Breast epithelium (tissue), 4 donors: ENCODE measurements at regions not wholly inside any gene's neighbourhood (a gene's known extent, or its start where the extent isn't known, plus 50 kb on each side); places are given as distances from the start of the nearest gene placed in this dataset.
A peak's percentile ranks its signal among the peaks of the same experiment; 100 is the strongest.
"Not testable (repeated sequence)": the region's sequence is repeated elsewhere in the genome, so short reads cannot be mapped to it uniquely, and the experiment has no call there.

Experiments
- DNase-seq, 2 donors: peaks; one replicate each; pipeline ENCODE4 v3.0.0-alpha.2; 2019; ENCODE audit warnings: low spot score in 2 of 2
- H3K27ac ChIP-seq, 2 donors: fragments of 200-600 bp; sonication (generic) in 1 of 2; one replicate each; pipeline ENCODE4 v1.5.1; 2016 to 2019; ENCODE audit warnings: mild to moderate bottlenecking in 1 of 2
- H3K27me3 ChIP-seq, 2 donors: fragments of 200-600 bp; sonication (generic) in 1 of 2; one replicate each; pipeline versions ENCODE4 v1.5.1 to v1.6.0; 2017 to 2019; ENCODE audit warnings: control low read depth in 1 of 2, mild to moderate bottlenecking in 1 of 2
- H3K36me3 ChIP-seq: fragments of 200-600 bp; one replicate; pipeline ENCODE4 v1.5.1; 2019
- H3K4me1 ChIP-seq, 2 donors: fragments of 200-600 bp; sonication (generic); one replicate each; pipeline ENCODE4 v1.5.1; 2016 to 2019; ENCODE audit warnings: control low read depth in 1 of 2
- H3K4me3 ChIP-seq, 3 donors: fragments of 200-600 bp; sonication (generic); 1 replicate in 2 of 3; 2 replicates in 1 of 3; pipeline ENCODE4 v1.5.1; 2016 to 2019; ENCODE audit warnings: mild to moderate bottlenecking in 3 of 3, moderate library complexity in 2 of 3
- H3K9me3 ChIP-seq, 2 donors: fragments of 200-600 bp; sonication (generic) in 1 of 2; one replicate each; pipeline ENCODE4 v1.5.1; 2016 to 2019; ENCODE audit warnings: control low read depth in 1 of 2
- POLR2A ChIP-seq: fragments of 450-650 bp; IDR thresholded peaks from one replicate; pipeline ENCODE4 v1.6.1; 2016; ENCODE audit warnings: antibody characterized with exemption, mild to moderate bottlenecking, moderate library complexity
- POLR2AphosphoS5 ChIP-seq, 3 donors: sonication (generic); formaldehyde crosslinking; IDR thresholded peaks; one replicate each; pipeline ENCODE4 v1.6.1; 2017; ENCODE audit warnings: antibody characterized with exemption in 3 of 3
- intact Hi-C: fragments of 100-400 bp; cut with DNase I; formaldehyde crosslinking; loops from one replicate; pipeline ENCODE4 v1.15.1; 2023; ENCODE audit warnings: low total_unique reads
- TF ChIP-seq, protein P1 (sequence below), 3 donors: fragments of 450-650 bp; IDR thresholded peaks; one replicate each; pipeline ENCODE4 v1.5.1; 2016 to 2017; ENCODE audit warnings: antibody characterized with exemption in 3 of 3, mild to moderate bottlenecking in 3 of 3, moderate library complexity in 3 of 3

- H3K4me1 ChIP-seq = no peaks in the 10 kb centered on the region
- intact Hi-C loops = no loop called here
- no peak for DNase-seq
- H3K27ac ChIP-seq = peak overlapping the region in 1 of 2 donors; percentile 46
- no peak for TF ChIP-seq POLR2A
- TF ChIP-seq POLR2AphosphoS5 (IDR thresholded peaks at IDR 0.05) = no peak
- TF ChIP-seq, protein P1, sequence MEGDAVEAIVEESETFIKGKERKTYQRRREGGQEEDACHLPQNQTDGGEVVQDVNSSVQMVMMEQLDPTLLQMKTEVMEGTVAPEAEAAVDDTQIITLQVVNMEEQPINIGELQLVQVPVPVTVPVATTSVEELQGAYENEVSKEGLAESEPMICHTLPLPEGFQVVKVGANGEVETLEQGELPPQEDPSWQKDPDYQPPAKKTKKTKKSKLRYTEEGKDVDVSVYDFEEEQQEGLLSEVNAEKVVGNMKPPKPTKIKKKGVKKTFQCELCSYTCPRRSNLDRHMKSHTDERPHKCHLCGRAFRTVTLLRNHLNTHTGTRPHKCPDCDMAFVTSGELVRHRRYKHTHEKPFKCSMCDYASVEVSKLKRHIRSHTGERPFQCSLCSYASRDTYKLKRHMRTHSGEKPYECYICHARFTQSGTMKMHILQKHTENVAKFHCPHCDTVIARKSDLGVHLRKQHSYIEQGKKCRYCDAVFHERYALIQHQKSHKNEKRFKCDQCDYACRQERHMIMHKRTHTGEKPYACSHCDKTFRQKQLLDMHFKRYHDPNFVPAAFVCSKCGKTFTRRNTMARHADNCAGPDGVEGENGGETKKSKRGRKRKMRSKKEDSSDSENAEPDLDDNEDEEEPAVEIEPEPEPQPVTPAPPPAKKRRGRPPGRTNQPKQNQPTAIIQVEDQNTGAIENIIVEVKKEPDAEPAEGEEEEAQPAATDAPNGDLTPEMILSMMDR (IDR thresholded peaks at IDR 0.05) = no peak
- no peaks in the 10 kb centered on the region for H3K9me3 ChIP-seq
- H3K4me3 ChIP-seq = no peak overlapping the region
- no peaks in the 10 kb centered on the region for H3K27me3 ChIP-seq
- no peaks in the 10 kb centered on the region for H3K36me3 ChIP-seq
Observed at GRCh38 chr9:81829195-81829882, 98.9 kb upstream of the SPATA31D4 start.

GRCh38 chr9:81830431-81830830 is 97.8 kb upstream of the SPATA31D4 start:
- H3K9me3 ChIP-seq, H3K27ac ChIP-seq, H3K4me3 ChIP-seq, H3K36me3 ChIP-seq, intact Hi-C loops, DNase-seq, H3K27me3 ChIP-seq, H3K4me1 ChIP-seq: not testable (repeated sequence)

DNA sequence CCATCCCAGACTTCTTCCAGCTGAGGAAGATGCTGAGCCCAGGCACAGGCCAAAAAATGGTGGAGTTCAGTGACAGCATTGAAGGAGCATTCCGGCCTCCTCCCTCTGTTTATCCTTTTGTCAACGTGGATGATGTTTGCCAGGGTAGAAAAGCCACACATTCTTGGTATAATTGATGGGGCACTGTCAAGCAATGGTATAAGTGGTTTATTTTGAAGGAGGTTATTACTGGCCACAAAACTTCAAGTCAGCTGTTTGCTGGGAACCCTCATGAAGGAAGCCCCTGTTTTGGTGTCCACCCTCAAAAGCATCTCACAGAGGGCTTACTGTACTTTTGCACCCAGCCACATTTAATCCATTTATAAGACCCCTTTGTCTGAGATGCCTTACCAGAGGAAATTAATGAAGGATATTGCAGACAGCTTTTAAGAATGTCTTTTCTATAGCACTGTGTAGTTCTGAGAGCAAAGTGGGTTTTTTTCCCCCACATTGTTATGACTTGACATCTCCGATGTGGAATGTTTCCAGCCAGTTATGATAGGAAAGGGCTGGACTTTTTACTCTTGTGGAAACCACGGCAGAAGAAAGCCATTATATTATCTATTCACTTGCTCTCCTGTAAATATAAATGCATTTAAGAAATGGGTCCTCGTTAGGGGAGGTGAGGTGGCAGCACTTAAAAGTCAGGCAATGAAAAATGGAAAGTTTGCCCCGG is 95.5 kb upstream of the SPATA31D4 start:
- Histone ChIP-seq H3K9me3 (no peaks in the 10 kb centered on the region), H3K27ac (no peak overlapping the region), H3K4me3 (no peak overlapping the region), H3K36me3 (no peaks in the 10 kb centered on the region), H3K27me3 (no peaks in the 10 kb centered on the region), H3K4me1 (no peaks in the 10 kb centered on the region)
- DNase-seq = no peak
- TF ChIP-seq, protein P1 (IDR thresholded peaks at IDR 0.05) = no peak
- TF ChIP-seq POLR2A = no peak
- no peak for TF ChIP-seq POLR2AphosphoS5 (IDR thresholded peaks at IDR 0.05)
- intact Hi-C loops = no loop called here

DNA sequence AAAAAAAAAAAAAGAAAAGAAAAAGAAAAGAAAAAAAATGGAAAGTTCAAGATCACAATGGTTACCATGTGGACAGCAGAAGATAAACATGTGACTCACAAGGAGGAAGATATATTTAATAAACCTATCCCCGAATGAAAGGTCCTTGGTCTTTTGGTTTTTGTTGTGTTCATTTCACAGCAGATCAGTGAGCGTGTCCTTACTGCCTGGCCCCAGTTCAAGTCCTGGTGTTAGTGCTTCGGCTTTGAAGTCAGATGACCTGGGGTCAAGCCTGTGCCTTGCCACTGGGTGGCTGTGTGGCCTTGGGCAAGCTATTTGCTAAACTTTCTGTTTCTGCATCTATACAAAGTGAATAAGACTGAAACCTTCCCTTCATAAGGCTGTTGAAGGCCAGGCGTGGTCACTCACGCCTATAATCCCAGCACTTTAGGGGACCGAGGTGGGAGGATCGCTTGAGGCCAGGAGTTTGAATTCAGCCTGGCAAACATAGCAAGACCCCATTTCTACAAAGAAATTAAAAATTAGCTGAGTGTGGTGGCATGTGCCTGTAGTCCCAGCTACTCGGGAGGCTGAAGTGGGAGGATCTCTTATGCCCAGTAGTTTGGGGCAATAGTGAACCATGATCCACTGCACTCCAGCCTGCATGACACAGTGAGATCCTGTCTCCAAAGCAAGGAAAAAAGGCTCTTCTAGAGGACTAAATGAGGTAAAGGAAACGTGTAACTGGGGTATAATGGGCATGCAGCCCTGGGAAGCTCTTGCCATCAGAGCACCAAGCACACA is 94.5 kb upstream of the SPATA31D4 start:
- H3K36me3 ChIP-seq = no peaks in the 10 kb centered on the region
- H3K9me3 ChIP-seq = no peaks in the 10 kb centered on the region
- no peaks in the 10 kb centered on the region for H3K27me3 ChIP-seq
- no peak overlapping the region for H3K27ac ChIP-seq
- H3K4me3 ChIP-seq = no peak overlapping the region
- H3K4me1 ChIP-seq = no peaks in the 10 kb centered on the region
- DNase-seq = no peak
- intact Hi-C loops = no loop called here
- TF ChIP-seq, protein P1 (IDR thresholded peaks at IDR 0.05) = no peak
- TF ChIP-seq POLR2AphosphoS5 (IDR thresholded peaks at IDR 0.05) = no peak
- TF ChIP-seq POLR2A = no peak

GRCh38 chr9:81841333-81841732 is 86.9 kb upstream of the SPATA31D4 start:
- Histone ChIP-seq H3K4me1 (no peaks in the 10 kb centered on the region), H3K36me3 (no peaks in the 10 kb centered on the region), H3K4me3 (no peak overlapping the region), H3K27ac (no peak overlapping the region), H3K27me3 (no peaks in the 10 kb centered on the region), H3K9me3 (no peaks in the 10 kb centered on the region)
- DNase-seq = no peak
- intact Hi-C loops = no loop called here
- TF ChIP-seq, protein P1 (IDR thresholded peaks at IDR 0.05) = no peak
- no peak for TF ChIP-seq POLR2A
- no peak for TF ChIP-seq POLR2AphosphoS5 (IDR thresholded peaks at IDR 0.05)
